GM19239 (cell line): ENCODE measurements at regions not wholly inside any gene's neighbourhood (a gene's known extent, or its start where the extent isn't known, plus 50 kb on each side); places are given as distances from the start of the nearest gene placed in this dataset.

Experiments used
- DNase-seq: peaks from one replicate; pipeline ENCODE4 v3.0.0; 2011; ENCODE audit warnings: low spot score; ENCODE audit not compliant: insufficient read length
- FAIRE-seq: peaks from 2 replicates; lab custom pipeline; 2011; peaks lifted over from hg19 to GRCh38; lab: Jason Lieb, UNC

- DNase-seq (no peak), FAIRE-seq (no peak)
Measured at GRCh38 chr15:97483232-97483631, 477.3 kb upstream of the ARRDC4 start.

DNA sequence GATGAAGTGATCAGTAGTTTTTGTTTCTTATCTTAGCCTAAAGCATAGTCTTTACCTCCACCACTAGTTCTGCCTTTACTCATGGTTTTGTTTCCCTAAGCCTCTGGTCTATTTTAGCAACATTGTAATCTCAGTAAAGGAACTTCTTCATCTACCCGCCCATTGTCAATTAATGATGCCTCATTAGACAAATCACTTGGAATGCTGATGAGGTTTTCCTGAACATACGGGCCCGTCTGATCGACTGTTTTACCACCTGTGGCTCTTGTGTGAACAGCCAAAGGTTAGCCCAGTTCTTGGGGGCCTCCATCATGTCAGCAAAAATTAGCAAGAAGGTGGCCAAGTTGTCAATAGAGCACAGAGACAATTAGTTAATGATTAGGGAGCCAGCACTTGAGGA lies 470.1 kb upstream of the ARRDC4 start:
- DNase-seq: no peak
- FAIRE-seq: no peak

DNA sequence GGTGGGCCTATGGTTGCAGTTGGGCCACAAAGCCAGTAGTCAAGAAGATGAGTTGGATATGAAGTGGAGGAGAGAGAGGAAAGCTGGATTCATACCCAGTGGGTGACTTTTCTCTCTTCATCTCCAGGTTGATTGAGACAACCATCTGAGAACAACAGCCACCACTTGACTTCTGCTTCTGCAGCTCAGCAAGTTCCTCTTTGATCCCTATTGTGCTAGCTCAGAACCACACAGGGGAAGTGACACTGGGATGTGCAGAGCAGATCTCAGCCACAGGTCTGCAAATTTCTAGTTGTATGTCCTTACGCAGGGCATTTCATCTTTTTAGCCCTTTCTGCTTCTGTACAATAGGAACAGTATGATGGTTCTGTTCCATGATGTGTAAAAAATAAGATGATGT lies 459.2 kb upstream of the ARRDC4 start:
- FAIRE-seq: no peak

DNA sequence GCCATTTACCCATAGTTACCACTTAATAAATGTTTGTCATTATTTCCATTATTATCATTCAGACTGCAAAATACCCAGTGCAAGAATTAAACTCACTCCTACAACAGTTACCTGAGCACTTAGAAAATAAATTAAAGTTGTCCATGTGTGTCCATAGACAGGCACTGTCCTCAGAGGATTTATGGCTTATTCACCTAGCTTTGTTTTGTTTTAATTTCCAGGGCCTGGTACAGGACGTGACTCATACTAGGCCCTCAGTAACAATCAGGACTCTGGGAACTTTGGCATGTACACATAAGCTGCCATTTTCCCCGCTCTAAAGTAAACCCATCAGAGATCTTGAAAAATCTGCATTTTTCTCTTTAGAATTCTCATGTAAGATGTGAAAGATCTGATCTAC lies 458.5 kb upstream of the ARRDC4 start:
- DNase-seq: no peak
- no peak for FAIRE-seq

More for the DNA sequence above, 459.2 kb upstream of the ARRDC4 start:
- DNase-seq: no peak

DNA sequence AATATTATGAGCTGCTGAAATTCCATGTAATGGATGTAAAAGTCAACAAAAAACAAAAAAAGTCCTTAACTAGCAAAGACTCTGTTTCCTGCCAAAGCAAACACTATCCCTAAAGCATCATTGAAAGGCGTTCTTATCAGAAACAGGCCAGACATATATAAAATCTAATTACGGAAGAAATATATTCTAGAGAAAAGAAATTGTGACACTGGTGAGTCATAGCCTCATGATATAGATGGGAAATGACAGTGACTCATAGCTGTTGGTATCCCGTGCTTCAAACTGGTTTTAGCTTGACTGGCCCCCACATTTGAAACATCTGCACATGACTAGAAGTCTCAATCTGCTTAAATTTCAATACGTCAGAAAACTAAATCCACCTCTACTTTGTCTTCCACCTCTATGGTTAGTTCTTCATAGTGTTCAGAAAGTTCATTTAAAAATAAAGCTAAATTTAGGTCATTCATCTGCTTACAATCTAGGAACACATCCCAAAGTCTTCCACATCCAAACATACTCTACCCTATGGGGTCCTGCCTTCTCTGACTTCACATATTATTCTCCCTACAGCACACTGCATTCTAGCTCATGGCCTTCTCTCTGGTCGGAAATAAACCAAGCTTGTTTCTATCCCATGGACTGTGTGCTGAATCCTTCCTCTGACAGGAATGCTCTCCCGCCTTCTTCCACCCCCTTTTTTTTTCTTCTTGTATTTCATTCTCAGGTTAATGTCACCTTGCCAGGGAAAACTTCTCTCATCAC lies 456.3 kb upstream of the ARRDC4 start:
- no peak for DNase-seq
- FAIRE-seq: no peak

GRCh38 chr15:97517737-97518136 lies 442.8 kb upstream of the ARRDC4 start:
- FAIRE-seq: no peak
- DNase-seq: no peak

GRCh38 chr15:97520689-97521088 lies 439.8 kb upstream of the ARRDC4 start:
- FAIRE-seq (no peak), DNase-seq (no peak)

GRCh38 chr15:97521381-97522285 lies 438.9 kb upstream of the ARRDC4 start:
- no peak for FAIRE-seq

DNA sequence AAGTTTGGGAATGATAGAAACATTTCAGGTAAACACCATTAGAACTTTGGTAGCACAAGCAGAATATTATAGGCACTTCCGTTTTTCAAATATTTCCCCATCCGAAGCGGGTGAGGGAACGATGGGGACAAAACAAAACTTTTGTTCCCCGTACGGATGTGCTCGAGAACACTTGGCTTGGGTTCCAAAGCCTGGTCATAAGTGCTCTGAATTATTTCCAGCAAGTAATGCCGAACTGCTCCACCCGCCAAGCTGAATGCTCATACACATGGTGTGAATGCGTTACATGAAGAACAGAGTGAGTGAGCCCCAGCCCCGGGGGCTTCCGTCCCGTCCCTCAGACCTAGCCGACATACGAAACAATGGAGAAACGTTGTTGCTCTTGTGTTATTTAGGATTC lies 438.2 kb upstream of the ARRDC4 start:
- DNase-seq (no peak), FAIRE-seq (no peak)

More at GRCh38 chr15:97521381-97522285, 438.9 kb upstream of the ARRDC4 start:
- DNase-seq: no peak

- DNase-seq: no peak
- FAIRE-seq: no peak
Measured at GRCh38 chr15:97525809-97526208, 434.7 kb upstream of the ARRDC4 start.

DNA sequence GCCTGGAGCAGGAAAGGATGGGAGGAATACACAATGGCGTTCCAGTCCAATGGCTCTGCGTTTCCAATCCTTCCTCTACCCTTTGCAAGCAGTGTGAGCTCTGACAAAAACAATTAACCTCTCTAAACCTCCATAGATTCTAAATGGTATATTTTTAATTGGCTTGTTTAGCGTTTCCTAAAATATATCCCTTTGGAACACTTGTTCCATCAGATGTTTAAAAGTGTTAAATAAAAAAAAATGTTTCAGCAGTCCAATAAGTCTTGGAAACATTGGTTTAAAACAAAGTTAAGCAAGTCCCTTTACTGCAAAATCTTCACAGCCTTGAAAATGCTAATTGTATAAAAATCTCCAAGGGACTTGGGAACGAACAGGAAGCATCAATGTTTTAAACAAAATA lies 432.3 kb upstream of the ARRDC4 start:
- no peak for FAIRE-seq

GRCh38 chr15:97545799-97546198 lies 414.7 kb upstream of the ARRDC4 start:
- FAIRE-seq (no peak), DNase-seq (no peak)

More for the DNA sequence above, 432.3 kb upstream of the ARRDC4 start:
- no peak for DNase-seq

GRCh38 chr15:97547381-97547780 lies 413.1 kb upstream of the ARRDC4 start:
- no peak for DNase-seq
- FAIRE-seq: no peak

GRCh38 chr15:97561529-97561928 lies 399.0 kb upstream of the ARRDC4 start:
- no peak for DNase-seq

DNA sequence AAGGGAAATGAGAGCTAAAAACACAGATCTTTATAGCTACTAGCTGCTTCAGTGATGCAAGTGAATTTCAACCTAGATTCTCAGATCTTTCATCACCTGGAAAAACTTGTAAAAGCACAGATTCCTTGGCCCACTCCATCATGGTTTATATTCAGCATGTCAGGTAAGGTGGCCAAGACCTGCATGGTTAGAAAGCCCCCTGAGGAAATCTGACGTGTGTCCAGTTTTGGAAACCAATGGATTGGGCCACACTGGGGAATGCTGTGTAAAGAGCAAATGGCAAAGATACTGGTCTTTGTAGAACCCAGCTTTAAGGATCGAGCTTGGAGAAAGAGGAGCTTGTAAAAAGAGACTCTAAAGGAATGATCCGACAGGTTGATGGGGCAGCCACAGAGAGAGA lies 397.0 kb upstream of the ARRDC4 start:
- DNase-seq (no peak), FAIRE-seq (no peak)

More at GRCh38 chr15:97561529-97561928, 399.0 kb upstream of the ARRDC4 start:
- no peak for FAIRE-seq

- no peak for FAIRE-seq
- no peak for DNase-seq
Measured at GRCh38 chr15:97566961-97567360, 393.5 kb upstream of the ARRDC4 start.

DNA sequence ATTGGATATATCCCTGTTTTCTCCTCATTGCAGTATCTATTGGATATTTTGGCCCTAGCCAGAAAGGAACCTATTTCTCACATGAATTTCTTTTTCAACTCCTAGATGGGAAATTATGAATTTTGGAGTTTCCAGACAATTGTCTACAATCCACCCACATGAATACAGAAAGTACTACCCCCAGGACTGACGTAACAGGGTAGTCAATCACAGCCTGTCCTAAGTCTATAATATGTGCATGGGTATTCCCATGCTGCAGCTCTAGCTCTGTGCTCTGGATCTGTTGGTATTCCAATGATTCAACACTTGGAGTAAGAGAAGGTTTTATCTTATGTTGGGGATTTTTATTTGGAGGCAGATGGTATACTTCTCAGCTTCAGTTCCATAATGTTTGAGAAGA lies 393.1 kb upstream of the ARRDC4 start:
- FAIRE-seq (no peak), DNase-seq (no peak)

DNA sequence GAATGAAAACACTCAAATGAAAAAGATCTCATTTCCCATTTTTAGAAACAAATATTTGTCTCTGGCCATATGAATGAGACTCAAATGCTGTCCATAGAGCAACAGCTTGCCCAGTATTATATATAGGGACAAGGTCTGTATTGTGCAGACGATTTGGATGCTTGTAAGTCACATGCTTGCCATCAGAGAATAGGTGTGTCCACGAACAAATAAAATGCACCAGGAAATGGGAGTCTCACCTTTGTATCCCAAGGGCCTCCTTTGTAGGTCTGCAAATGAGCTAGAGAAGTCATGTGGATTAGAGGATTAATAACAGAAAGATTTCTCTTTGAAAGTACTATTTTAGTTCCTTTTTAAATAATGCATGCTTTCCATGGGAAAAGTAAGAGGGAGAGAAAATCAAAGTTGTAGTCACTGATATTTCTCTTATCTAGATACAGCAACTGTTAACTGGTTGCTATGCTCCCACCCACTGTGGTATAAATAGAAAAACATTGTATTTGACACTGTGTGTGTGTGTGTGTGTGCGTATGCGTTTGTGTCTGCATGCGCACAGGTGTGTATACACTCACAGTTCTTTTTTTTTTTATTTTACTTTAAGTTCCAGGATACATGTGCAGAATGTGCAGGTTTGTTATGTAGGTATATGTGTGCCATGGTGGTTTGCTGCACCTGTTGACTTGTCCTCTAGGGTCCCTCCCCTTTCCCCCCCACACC lies 383.4 kb upstream of the ARRDC4 start:
- FAIRE-seq (no peak), DNase-seq (no peak)

GRCh38 chr15:97585408-97585807 lies 375.1 kb upstream of the ARRDC4 start:
- no peak for DNase-seq
- FAIRE-seq: no peak

GRCh38 chr15:97592778-97593177 lies 367.7 kb upstream of the ARRDC4 start:
- FAIRE-seq: no peak
- DNase-seq: no peak

- no peak for DNase-seq
- FAIRE-seq: no peak
Measured at GRCh38 chr15:97597801-97598200, 362.7 kb upstream of the ARRDC4 start.
